H1 (cell line): ENCODE measurements at regions not wholly inside any gene's neighbourhood (a gene's known extent, or its start where the extent isn't known, plus 50 kb on each side); places are given as distances from the start of the nearest gene placed in this dataset.

Source experiments
- CTCF ChIA-PET: fragments of 300-600 bp; sonication (Branson Sonifier 250); formaldehyde crosslinking; loops from one replicate; lab custom pipeline; 2021; ENCODE audit not compliant: partially characterized antibody; lab: Charles Lee
- POLR2A ChIA-PET: fragments of 300-600 bp; sonication (Branson Sonifier 250); formaldehyde crosslinking; loops from one replicate; lab custom pipeline; 2021; ENCODE audit warnings: inconsistent platforms; ENCODE audit not compliant: partially characterized antibody; lab: Charles Lee
- DNase-seq, 2 experiments: peaks; one replicate each; pipeline versions ENCODE4 v3.0.0 to v3.0.0-alpha.2; 2010 to 2022; ENCODE audit warnings: low spot score in 2 of 2, low read depth in 1 of 2, mixed read lengths in 1 of 2
- FAIRE-seq: peaks from 2 replicates; lab custom pipeline; 2011; peaks lifted over from hg19 to GRCh38; lab: Jason Lieb, UNC
- H2AFZ ChIP-seq: 2 replicates; pipeline ENCODE4 v1.8.1; 2012; ENCODE audit warnings: low read length, inconsistent platforms
- H2AK5ac ChIP-seq: 2 replicates; pipeline ENCODE4 v1.6.1; 2013; ENCODE audit warnings: low read depth, low read length
- H2BK120ac ChIP-seq: replicated peaks from 2 replicates; pipeline ENCODE3; 2013; ENCODE audit warnings: low read depth, low read length, inconsistent platforms
- H2BK12ac ChIP-seq: 2 replicates; pipeline ENCODE4 v1.6.1; 2013; ENCODE audit warnings: low read depth, low read length
- H2BK15ac ChIP-seq: 2 replicates; pipeline ENCODE4 v1.6.1; 2013; ENCODE audit warnings: low read length
- H2BK20ac ChIP-seq: 2 replicates; pipeline ENCODE4 v1.6.1; 2013; ENCODE audit warnings: low read length
- H2BK5ac ChIP-seq: 2 replicates; pipeline ENCODE4 v1.6.1; 2013; ENCODE audit warnings: low read depth, low read length
- H3K14ac ChIP-seq: 2 replicates; pipeline ENCODE4 v1.6.1; 2013; ENCODE audit warnings: inconsistent platforms; ENCODE audit not compliant: insufficient read length
- H3K18ac ChIP-seq: 2 replicates; pipeline ENCODE4 v1.6.1; 2013; ENCODE audit warnings: low read length; ENCODE audit errors: extremely low read depth
- H3K23ac ChIP-seq: 2 replicates; pipeline ENCODE4 v1.6.1; 2013; ENCODE audit warnings: inconsistent platforms; ENCODE audit not compliant: insufficient read length
- H3K23me2 ChIP-seq: 2 replicates; pipeline ENCODE4 v1.6.1; 2013; ENCODE audit warnings: low read depth, low read length
- H3K27ac ChIP-seq: 2 replicates; pipeline ENCODE4 v1.6.1; 2011; ENCODE audit warnings: low read depth, low read length, inconsistent platforms
- H3K27me3 ChIP-seq, 4 experiments: replicated peaks in 1 of 4; 1 replicate in 1 of 4; 2 replicates in 3 of 4; pipeline versions ENCODE4 v1.6.1 to v1.8.1; 2011 to 2013; ENCODE audit warnings: low read length in 3 of 4, mild to moderate bottlenecking in 3 of 4, inconsistent platforms in 2 of 4, mixed read lengths in 2 of 4, moderate library complexity in 1 of 4; ENCODE audit not compliant: control insufficient read depth in 3 of 4, insufficient read depth in 3 of 4; ENCODE audit errors: extremely low read depth in 1 of 4
- H3K36me3 ChIP-seq, 4 experiments: 2 replicates each; pipeline versions ENCODE4 v1.6.1 to v1.8.1; 2011 to 2013; ENCODE audit warnings: mild to moderate bottlenecking in 4 of 4, low read length in 3 of 4, moderate library complexity in 2 of 4, control low read depth in 1 of 4, inconsistent platforms in 1 of 4; ENCODE audit not compliant: insufficient read depth in 4 of 4, control insufficient read depth in 2 of 4
- H3K4ac ChIP-seq: replicated peaks from 2 replicates; pipeline ENCODE3; 2013; ENCODE audit warnings: low read length, low read depth, mixed read lengths, inconsistent platforms; ENCODE audit not compliant: insufficient read length
- H3K4me1 ChIP-seq, 4 experiments: replicated peaks in 1 of 4; 1 replicate in 1 of 4; 2 replicates in 3 of 4; pipeline versions ENCODE4 v1.6.1 to v1.8.1; 2011 to 2013; ENCODE audit warnings: low read length in 3 of 4, inconsistent platforms in 2 of 4, mixed read lengths in 1 of 4; ENCODE audit not compliant: insufficient read depth in 4 of 4, control insufficient read depth in 3 of 4
- H3K4me2 ChIP-seq, 2 experiments: 2 replicates each; pipeline versions ENCODE4 v1.6.1 to v1.8.1; 2011 to 2013; ENCODE audit warnings: low read depth in 2 of 2, low read length in 2 of 2, control low read depth in 1 of 2, inconsistent platforms in 1 of 2, mild to moderate bottlenecking in 1 of 2; ENCODE audit not compliant: insufficient read depth in 1 of 2
- H3K4me3 ChIP-seq, 4 experiments: fragments of 200-600, 300-600 bp in 1 of 4; sonication (generic), shearing (Covaris generic), sonication (Bioruptor Twin) in 1 of 4; 2 replicates each; pipeline versions ENCODE4 v1.5.1 to v1.8.1; 2011 to 2016; ENCODE audit warnings: low read length in 4 of 4, low read depth in 3 of 4, control low read depth in 2 of 4, inconsistent platforms in 2 of 4, mild to moderate bottlenecking in 2 of 4, mixed read lengths in 1 of 4, moderate library complexity in 1 of 4; ENCODE audit not compliant: insufficient read depth in 2 of 4; ENCODE audit errors: extremely low read depth in 1 of 4
- H3K56ac ChIP-seq: replicated peaks from 2 replicates; pipeline ENCODE3; 2013; ENCODE audit warnings: low read depth, mild to moderate bottlenecking, mixed read lengths, low read length, inconsistent platforms; ENCODE audit not compliant: insufficient read length
- H3K79me1 ChIP-seq: 2 replicates; pipeline ENCODE4 v1.6.1; 2013; ENCODE audit warnings: low read depth, low read length, control low read depth
- H3K79me2 ChIP-seq, 2 experiments: 2 replicates each; pipeline versions ENCODE4 v1.6.1 to v1.8.1; 2012 to 2013; ENCODE audit warnings: low read length in 2 of 2, mild to moderate bottlenecking in 2 of 2, inconsistent platforms in 1 of 2; ENCODE audit not compliant: insufficient read depth in 2 of 2, control insufficient read depth in 1 of 2
- H3K9ac ChIP-seq, 4 experiments: replicated peaks in 1 of 4; 1 replicate in 1 of 4; 2 replicates in 3 of 4; pipeline versions ENCODE4 v1.6.1 to v1.8.1; 2011 to 2013; ENCODE audit warnings: low read depth in 3 of 4, low read length in 3 of 4, control low read depth in 2 of 4, mild to moderate bottlenecking in 2 of 4, moderate library complexity in 2 of 4, inconsistent platforms in 1 of 4; ENCODE audit errors: extremely low read depth in 1 of 4
- H3K9me3 ChIP-seq, 2 experiments: 2 replicates each; pipeline versions ENCODE4 v1.6.1 to v1.8.1; 2012 to 2013; ENCODE audit warnings: mild to moderate bottlenecking in 2 of 2, moderate library complexity in 2 of 2, control low read depth in 1 of 2, inconsistent platforms in 1 of 2, low read depth in 1 of 2, low read length in 1 of 2, mixed read lengths in 1 of 2; ENCODE audit not compliant: insufficient read depth in 2 of 2
- H4K20me1 ChIP-seq, 2 experiments: replicated peaks in 1 of 2; 2 replicates each; pipeline versions ENCODE3 to v1.8.1; 2011 to 2013; ENCODE audit warnings: inconsistent platforms in 2 of 2, low read length in 2 of 2, mild to moderate bottlenecking in 1 of 2; ENCODE audit not compliant: insufficient read depth in 2 of 2, control insufficient read depth in 1 of 2
- H4K5ac ChIP-seq: 2 replicates; pipeline ENCODE4 v1.6.1; 2013; ENCODE audit warnings: low read length, low read depth, mixed read lengths, inconsistent platforms; ENCODE audit not compliant: insufficient read length
- H4K8ac ChIP-seq: 2 replicates; pipeline ENCODE4 v1.8.0; 2013; ENCODE audit warnings: mild to moderate bottlenecking, moderate library complexity, low read length, inconsistent platforms; ENCODE audit not compliant: insufficient read depth; ENCODE audit errors: extremely low read depth
- H4K91ac ChIP-seq: replicated peaks from 2 replicates; pipeline ENCODE3; 2013; ENCODE audit warnings: low read length, mixed read lengths, inconsistent platforms; ENCODE audit not compliant: insufficient read length
- BACH1 ChIP-seq: IDR thresholded peaks from 2 replicates; pipeline ENCODE4 v1.6.1; 2012; ENCODE audit warnings: low read length, improper control_type of control experiment
- BRCA1 ChIP-seq: IDR thresholded peaks from 2 replicates; pipeline ENCODE4 v1.6.1; 2012; ENCODE audit warnings: low read depth, low read length, improper control_type of control experiment
- CHD2 ChIP-seq: IDR thresholded peaks from 2 replicates; pipeline ENCODE4 v1.6.1; 2012; ENCODE audit warnings: low read length, improper control_type of control experiment
- JUN ChIP-seq: IDR thresholded peaks from 2 replicates; pipeline ENCODE4 v1.6.1; 2011; ENCODE audit warnings: low read depth, mild to moderate bottlenecking, improper control_type of control experiment, low read length
- JUND ChIP-seq: IDR thresholded peaks from 2 replicates; pipeline ENCODE4 v1.6.1; 2011; ENCODE audit warnings: mild to moderate bottlenecking, improper control_type of control experiment, low read length
- POU5F1 ChIP-seq: IDR thresholded peaks from 2 replicates; pipeline ENCODE4 v1.6.1; 2011; ENCODE audit warnings: low read depth, mild to moderate bottlenecking, low read length, moderate library complexity
- RAD21 ChIP-seq, 2 experiments: IDR thresholded peaks in 1 of 2; conservative IDR thresholded peaks in 1 of 2; 2 replicates each; pipeline ENCODE4 v1.6.1; 2011; ENCODE audit warnings: low read depth in 2 of 2, low read length in 2 of 2, improper control_type of control experiment in 1 of 2, inconsistent platforms in 1 of 2, mild to moderate bottlenecking in 1 of 2, moderate library complexity in 1 of 2
- RNF2 ChIP-seq: fragments of 200-900, 300-1000 bp; sonication (generic); IDR thresholded peaks from 2 replicates; pipeline ENCODE4 v1.7.1; 2016; ENCODE audit warnings: borderline replicate concordance, low read depth, mild to moderate bottlenecking, antibody characterized with exemption, low read length; ENCODE audit not compliant: poor library complexity, severe bottlenecking; ENCODE audit errors: missing control alignments
- RXRA ChIP-seq: IDR thresholded peaks from 2 replicates; pipeline ENCODE4 v1.6.1; 2011; ENCODE audit warnings: low read depth, mild to moderate bottlenecking, low read length, moderate library complexity; ENCODE audit not compliant: insufficient read depth
- SP1 ChIP-seq: IDR thresholded peaks from 2 replicates; pipeline ENCODE4 v1.6.1; 2011; ENCODE audit warnings: low read depth, low read length
- TBP ChIP-seq: IDR thresholded peaks from 2 replicates; pipeline ENCODE4 v1.6.1; 2011; ENCODE audit warnings: low read depth, low read length, improper control_type of control experiment
- TEAD4 ChIP-seq: IDR thresholded peaks from 2 replicates; pipeline ENCODE4 v1.6.1; 2012; ENCODE audit warnings: low read depth, low read length, inconsistent platforms, mixed read lengths
- WGBS, 2 experiments: shearing (Covaris generic) in 1 of 2; methylation state at CpG; one replicate each; pipeline versions ENCODE4 v1.1.6 to v1.1.7; 2013 to 2015; ENCODE audit warnings: low lambda C conversion rate in 2 of 2, mixed read lengths in 2 of 2, inconsistent platforms in 1 of 2, low coverage in 1 of 2, missing lambda C conversion rate in 1 of 2; ENCODE audit not compliant: insufficient replicate concordance in 2 of 2, insufficient coverage in 1 of 2, insufficient read length in 1 of 2; ENCODE audit errors: extremely low coverage in 1 of 2, missing lambda C conversion rate in 1 of 2; 5-methylcytosine and 5-hydroxymethylcytosine counted together

GRCh38 chr5:36442796-36443195, 141.1 kb upstream of the RANBP3L start:
- Histone ChIP-seq H2BK20ac (no peak overlapping the region), H4K5ac (no peak overlapping the region), H2BK12ac (no peak overlapping the region), H3K4ac (peak overlapping the region; percentile 8), H3K56ac (no peak overlapping the region), H3K9ac (no peak overlapping the region), H2BK120ac (peak overlapping the region; percentile 18), H3K27me3 (peaks cover 0 to 1% (median 0%) of the 10 kb centered on the region in 4 experiments; a peak in 1 of 7 replicates), H3K23ac (no peak overlapping the region), H2BK5ac (peak overlapping the region; percentile 79; the same call in 1 of the 2 replicates), H3K36me3 (no peaks in the 10 kb centered on the region), H3K4me3 (no peak overlapping the region), H2AK5ac (no peak overlapping the region), H3K4me2 (no peak overlapping the region), H3K18ac (no peak overlapping the region), H2BK15ac (no peak overlapping the region), H3K79me1 (no peaks in the 10 kb centered on the region), H4K20me1 (no peaks in the 10 kb centered on the region), H3K23me2 (no peaks in the 10 kb centered on the region), H3K27ac (no peak overlapping the region), H2AFZ (peak overlapping the region; percentile 44; the same call in 1 of the 2 replicates), H3K14ac (no peak overlapping the region), H3K9me3 (no peaks in the 10 kb centered on the region), H3K79me2 (no peaks in the 10 kb centered on the region), H4K8ac (no peak overlapping the region), H3K4me1 (peaks cover 0 to 5% (median under 1%) of the 10 kb centered on the region in 4 experiments; a peak in 3 of 7 replicates), H4K91ac (peak overlapping the region; percentile 12)
- POLR2A ChIA-PET, result no interaction called here
- no peak for TF ChIP-seq JUND
- TF ChIP-seq RAD21 (IDR thresholded peaks at IDR 0.05 in 1 of 2, conservative IDR thresholded peaks at IDR 0.05 in 1 of 2; ENCODE audit: low read depth in 2 of 2, low read length in 2 of 2), result no peak
- TF ChIP-seq BRCA1, result no peak
- no peak for TF ChIP-seq POU5F1
- TF ChIP-seq BACH1, result no peak
- no peak for TF ChIP-seq TEAD4
- no peak for TF ChIP-seq TBP
- no peak for TF ChIP-seq JUN
- no peak for TF ChIP-seq RNF2
- TF ChIP-seq CHD2, result no peak
- no peak for TF ChIP-seq SP1
- no peak for TF ChIP-seq RXRA
- DNase-seq (no peak), FAIRE-seq (no peak)
- WGBS, 2 experiments, result 77% methylated on average over 1 of the region's 1 CpG; no CpG with 5 or more reads in 1 of the 2 experiments
- CTCF ChIA-PET, result interaction anchor here (0.6 to 4.1 kb wide), 8 partner anchors 10 to 256 kb away, joined by 3 to 24 read pairs (median 4); no protein-coding TSS in a partner anchor
